RPMI7951 (cell line): ENCODE measurements at regions not wholly inside any gene's neighbourhood (a gene's known extent, or its start where the extent isn't known, plus 50 kb on each side); places are given as distances from the start of the nearest gene placed in this dataset.

Experiments
- DNase-seq: peaks from one replicate; pipeline ENCODE4 v3.0.0-alpha.2; 2012; ENCODE audit warnings: low read depth

DNA sequence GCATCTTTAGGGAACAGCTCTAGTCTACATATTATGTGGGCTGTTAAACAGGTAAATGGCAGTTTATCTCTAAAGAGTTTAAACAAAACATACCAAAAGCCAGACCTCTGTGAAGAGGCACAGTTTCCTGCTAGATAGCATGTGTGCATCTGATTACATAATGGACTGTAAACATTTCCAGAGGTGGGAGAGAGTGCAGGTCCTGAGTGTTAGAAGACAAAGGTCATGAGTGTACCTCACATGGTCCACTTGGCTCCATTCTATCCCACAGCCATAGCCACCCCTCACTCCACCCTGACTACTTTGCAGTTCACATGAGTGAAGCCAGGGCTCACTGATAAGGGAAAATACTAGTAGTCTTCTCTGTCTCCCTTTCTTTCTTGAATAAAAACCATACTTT lies 233.4 kb downstream of the MTX2 start:
- no peak for DNase-seq

DNA sequence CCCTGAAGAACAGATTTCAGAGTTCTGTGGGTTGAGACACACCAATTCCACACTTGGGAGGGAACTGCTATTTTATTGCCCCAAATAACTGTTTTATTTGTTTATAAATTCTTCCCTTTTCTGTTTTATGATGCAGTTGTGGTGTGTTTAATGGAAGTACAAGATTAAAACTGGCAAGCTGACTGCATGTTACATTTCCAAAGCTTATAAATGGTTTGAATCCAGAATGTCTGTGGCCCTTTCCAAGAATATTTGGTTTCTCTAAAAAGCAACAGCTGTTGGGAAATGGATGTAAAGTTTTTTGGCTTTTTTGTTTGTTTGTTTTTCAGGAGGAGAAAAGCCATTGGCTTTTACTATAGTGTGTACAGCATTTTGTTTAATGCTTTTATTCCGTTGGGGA lies 234.5 kb downstream of the MTX2 start:
- DNase-seq: no peak

DNA sequence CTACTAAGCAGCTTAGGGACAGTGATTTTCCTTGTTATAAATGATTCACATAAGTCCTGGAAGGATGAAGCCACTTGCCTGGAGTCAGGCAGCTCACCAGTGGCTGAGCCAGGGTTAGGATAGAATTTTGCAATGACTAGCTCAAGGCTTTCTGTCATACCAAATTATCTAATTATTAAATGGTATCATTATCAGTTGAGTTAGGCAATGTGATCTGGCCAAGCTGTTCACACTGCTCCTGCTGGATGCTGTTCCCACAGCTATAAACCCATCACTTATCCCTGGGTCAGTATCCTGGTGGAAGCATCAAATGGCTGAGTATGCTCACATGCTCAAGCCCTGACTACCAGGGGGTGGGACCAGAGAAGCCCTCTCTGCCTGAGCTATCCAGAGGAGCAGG lies 235.2 kb downstream of the MTX2 start:
- DNase-seq: no peak

DNA sequence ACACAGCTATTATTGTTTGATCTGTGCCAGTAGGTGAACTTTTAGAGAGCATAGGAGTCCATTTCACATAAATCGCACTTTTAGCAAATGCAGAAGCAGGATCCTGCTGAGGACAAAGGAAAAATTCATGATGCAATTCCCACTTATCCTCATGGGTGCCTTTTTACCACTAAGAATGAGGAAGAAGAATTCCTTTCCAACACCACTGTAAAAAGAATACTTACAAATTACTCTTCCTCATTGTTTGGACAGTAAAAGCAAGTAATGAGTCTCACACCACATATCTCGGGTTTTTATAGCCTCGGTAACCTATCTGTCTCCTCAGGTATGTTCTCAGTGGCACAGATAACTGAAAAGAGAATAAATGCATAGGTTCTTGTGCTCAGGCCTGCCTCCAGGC lies 238.5 kb downstream of the MTX2 start:
- DNase-seq: no peak

DNA sequence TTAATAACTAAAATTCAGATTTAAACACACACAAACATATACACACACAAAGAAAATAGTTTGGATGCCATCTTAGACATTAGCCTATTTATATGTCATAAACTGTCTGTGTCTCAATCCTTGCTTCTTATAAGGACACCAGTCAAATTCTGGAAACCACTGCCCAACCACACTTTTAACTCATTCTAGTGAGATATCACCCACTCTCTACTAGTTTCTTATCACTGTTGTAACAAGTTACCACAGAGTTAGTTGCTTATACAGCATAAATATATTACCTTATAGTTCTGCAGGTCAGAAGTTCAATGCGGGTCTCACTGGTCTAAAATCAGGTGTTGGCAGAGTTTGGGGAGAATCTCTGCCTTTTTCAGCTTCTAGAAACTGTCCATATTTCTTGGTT lies 239.1 kb downstream of the MTX2 start:
- DNase-seq: no peak

DNA sequence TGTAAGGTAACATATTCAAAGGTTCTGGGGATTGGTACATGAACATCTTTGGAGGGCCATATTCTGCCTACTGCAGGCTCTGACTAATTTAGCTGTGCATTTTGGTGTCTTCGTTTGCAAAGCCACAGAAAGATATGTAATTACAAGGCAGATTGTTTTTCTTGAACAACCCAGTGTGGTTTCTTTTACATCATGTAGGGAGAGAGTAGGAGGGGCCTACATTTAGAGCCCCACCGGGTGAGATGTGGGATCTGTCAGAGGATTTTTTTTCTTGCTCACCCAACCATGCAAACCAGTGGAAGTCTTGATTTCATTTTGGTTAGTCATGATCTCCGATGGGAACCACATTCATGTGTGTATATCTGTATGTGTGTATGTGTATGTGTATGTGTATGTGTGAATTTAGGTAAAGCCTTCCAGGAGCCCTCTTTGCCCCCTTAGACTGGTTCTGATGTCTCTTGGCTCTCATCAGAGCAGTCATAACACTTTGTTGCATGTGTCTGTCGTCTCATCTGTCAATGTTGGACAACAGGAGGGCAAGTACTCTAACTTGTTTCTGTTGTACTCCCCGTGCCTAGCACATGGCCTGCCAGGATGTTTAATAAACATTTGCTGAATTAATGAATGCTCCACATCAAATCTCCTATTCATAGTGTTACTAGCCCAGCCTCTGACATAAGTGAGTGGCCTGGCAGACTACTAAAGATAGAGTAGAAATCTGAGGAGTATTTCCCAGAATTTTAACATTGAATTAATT lies 239.9 kb downstream of the MTX2 start:
- DNase-seq: peak; percentile 72

DNA sequence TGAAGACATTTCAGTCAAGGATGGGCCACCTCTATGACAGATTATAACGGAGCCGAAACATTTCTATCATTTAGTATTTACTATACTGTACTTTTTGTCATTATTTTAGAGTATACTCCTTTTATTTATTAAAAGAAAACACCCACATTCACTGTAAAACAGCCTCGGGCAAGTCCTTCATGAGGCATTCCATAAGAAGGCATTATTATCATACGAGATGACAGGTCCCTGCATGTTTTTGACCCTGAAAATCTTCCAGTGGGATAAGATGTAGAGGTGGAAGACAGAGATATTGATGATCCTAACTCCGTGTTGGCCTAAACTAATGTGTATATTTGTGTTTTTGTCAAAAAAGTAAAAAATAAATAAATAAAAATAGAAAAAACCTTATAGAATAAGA lies 245.0 kb downstream of the MTX2 start:
- DNase-seq: no peak

DNA sequence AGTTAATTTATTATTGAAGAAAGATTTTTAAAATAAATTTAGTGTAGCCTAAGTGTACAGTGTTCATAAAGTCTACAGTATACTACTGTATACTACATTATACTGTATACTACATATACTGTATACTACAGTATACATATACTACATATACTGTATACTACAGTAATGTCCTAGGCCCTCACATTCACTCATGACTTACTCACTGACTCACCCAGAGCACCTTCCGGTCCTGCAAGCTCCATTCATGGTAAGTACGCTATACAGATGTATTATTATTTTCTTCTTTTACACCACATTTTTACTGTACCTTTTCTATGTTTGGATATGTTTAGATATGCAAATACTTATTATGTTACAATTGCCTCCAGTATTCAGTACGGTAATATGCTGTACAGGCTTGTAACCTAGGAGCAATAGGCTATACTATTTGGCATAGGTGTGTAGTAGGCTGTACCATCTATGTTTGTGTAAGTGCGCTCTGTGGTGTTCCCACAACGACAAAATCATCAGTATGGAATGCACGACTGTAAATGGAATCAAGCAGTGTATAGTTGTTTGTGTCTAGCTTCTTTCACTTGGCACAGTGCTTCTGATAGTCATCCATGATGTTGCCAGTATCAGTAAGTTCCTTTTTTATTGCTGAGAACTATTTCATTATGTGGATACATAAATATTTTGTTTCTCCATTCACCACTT lies 245.7 kb downstream of the MTX2 start:
- no peak for DNase-seq

DNA sequence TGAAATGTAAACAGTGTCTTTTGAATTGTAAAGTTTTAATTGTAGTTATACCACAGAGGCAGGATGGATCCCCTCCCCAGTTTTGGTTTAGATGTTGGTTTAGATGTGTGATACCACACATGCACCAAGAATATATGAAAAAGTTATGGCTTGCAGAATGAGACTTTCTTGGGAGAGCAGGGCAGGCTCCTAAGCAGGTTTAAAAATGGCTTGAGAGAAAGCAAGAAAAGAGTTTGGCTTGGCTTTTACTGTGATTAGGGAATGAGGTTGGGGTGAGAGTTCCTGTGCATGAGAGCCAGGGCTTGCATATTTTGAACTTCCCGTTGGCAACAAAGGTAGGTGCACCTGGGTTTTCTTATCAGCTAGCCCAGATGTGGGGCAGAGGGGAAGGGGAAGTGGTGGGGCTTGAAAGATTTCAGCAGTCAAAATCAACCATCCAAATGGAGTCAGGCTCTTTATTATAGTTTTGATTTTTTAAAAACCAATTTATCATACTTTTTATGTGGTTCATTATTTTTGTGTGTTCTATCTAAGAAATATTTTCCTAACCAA lies 246.9 kb downstream of the MTX2 start:
- no peak for DNase-seq

DNA sequence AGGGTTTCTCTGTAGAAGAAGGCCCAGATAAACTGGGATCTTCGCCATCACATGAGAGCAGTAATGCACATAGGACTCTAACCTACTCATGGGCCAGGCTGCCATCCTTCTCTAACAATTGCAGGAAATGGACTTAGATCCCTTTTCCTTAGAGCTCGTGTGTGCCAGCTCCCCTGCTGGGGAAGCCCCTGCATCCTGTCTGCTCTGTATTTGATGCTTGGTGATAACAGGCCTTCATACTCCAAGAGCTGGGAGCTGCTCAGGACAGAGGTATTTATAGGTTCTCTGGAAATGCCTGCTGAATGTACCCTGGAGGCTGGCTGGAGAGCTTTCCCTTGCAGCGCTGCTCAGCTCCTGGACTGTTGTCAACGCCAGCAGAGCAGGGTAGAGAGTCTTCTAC lies 249.6 kb downstream of the MTX2 start:
- no peak for DNase-seq

DNA sequence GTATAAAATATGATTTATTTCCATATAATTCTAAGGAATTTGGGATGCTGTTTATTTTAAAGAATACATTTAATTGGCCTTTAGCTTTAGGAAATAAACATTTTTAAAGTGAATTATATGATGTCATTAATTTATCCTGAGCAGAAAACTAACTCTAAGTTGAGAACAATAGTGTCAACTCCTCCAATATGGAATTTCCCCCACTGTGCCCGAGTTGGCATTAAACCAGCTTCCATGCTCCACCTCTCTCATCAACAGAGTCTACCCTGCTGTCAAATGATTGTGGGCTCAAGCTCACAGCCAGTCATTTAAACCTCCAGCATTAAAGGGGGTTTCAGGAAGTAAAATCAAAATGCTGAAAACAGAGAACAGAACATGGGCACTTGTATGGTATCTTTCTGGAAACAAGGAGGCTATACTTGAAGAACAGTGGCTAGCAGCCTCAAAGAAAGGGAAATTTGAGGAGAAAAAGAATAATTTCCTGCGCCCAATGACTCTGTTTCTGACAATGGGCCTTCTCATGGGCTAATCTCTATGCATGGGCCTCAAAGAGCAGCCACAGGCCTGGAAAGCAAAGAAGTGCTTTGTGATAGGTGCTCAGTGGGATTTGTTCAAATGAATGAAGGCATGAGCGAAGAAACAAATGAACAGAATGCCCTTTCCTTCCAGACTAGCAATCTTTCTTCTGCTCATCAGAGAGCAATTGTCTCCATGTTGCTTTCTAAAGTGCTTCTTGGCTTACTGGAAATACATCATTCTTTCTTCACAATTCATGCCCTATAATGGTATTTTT lies 252.8 kb downstream of the MTX2 start:
- peak; percentile 25 for DNase-seq

DNA sequence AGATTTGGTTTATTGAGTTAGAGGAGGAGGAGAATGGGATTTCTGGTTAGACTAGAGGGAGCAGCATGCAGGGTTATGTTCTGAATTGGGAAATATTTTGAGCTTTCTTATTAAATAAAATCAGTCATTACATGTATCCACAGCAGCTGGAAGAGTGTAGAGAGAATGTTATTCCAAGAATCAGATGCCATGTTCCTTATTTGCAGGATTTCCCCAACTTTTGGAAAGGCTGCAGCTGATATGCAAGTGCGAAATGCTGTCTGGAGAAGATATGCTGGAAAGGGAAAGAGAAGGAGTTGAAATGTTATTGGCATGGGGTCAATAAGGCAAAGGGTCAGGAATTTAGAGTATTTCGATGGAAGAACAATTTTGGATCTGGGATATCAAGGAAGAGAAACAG lies 255.8 kb downstream of the MTX2 start:
- no peak for DNase-seq

DNA sequence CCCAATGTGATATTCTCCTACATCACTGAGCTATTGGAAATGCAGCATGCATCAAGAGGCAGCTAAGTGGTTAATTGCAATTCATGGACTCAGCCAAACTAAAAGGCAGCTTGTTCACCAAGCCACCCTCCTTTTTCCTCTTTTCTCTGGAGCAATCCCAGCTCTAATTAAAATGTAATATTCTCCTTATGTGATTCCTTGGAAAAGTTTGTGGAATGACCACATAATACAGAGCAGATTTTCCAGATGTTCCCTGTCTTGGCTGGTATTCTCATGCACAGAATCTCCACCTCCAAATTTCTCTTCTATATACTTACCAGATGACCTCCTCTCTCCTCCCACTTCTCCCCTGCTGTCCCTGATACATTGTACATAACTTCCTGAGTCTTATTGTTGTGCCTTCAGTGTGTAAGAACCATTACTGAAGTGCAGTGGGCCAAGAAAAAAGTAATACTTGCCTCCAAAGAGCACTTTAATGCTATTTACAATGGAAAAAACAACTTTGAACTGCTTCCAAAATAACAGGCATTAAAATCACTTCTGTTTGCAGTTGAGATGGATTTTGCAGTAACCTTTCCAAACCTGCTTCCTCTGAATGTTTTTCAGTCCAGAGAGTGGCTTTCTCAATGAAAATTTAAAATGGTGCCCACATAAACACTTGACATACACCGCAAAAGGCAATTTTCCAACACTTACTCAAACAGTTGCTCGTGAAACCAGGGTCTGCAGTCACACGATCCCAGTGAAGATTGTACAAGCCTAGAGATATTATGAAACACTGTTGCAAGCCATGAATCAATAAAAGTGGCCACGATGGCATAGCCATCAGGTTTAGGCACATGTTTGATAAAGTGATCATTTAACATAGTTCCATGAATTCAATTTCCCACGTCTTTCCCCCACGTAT lies 258.0 kb downstream of the MTX2 start:
- DNase-seq: peak; percentile 66

DNA sequence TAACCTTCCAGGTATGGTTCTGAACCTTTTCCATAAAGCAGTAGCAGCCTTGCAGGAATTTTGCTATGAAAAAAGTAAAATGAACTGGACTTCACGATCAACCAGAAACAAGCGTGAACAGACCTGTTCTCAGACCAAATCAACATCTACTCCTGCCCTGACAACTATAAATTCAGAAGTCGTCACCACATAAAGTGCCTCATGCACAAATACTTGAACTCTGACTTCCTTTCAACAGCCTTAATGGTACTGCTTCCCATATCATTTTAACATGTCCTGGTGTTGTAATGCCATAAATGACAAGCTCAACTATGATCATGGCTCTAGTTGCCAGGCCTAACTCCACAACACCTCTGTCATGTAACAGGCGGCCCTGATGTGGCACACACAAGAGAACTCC lies 262.4 kb downstream of the MTX2 start:
- DNase-seq: no peak

DNA sequence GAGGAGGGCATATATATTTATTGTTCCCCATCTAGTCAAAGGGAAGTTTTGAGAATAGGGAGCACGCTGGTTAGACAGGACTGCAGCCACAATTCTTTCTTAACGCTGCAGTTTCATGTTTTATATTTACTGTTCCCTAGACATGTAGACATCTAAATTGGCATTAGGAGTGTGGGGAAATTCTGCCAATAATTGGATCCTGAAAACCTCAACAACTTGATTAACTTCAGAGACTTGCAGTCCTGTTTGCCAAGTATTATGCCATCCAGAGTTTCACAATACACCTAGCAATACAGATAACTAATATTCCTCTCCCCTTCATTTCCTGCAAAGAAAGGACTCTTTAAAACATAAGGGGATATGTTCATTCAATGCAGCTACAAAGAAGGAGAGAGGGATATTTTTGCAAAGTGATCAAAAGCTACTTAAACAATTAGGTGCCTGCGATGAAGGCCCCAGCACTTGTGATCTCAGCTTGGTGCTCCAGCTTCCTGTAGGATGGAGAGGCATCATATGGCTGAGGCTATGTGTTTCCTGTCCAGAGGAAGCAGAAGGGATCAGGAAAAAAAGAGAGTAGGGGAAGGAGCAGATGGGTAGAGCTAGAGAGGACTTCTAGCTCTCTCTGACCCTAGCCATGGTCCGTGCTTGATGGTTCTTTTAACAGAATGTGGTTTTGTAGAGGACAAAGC lies 264.4 kb downstream of the MTX2 start:
- no peak for DNase-seq

DNA sequence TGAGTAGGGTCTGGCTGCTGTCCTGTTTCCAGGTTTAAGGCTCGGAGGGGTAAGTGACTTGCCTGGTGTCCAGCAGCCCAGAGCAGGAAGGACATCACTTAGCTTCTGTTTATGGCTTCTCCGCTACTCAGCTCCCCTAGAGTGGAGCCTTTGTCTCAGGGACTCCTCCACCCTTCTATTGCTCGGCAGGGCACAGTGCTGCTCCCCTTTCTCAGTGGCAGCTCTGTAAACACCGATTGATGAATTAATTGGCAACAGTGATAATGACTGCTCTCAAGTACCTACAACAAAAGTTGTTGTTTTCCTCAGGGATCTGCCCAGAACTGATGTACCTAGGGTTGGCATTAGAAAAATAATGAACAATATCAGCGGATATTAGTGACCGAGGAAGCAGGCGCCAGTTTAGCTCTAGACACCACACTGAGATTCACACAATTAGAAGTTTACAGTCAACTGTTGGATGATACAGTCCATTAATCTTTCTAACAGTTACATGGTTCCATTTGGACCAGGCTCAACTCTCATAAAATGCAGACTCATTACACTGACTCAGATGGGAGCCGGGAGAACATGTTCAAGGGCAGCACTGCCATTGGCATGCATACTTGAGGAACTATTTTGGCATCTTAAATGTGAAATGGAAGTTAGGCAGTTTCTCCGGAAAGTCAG lies 265.7 kb downstream of the MTX2 start:
- DNase-seq: peak; percentile 52

DNA sequence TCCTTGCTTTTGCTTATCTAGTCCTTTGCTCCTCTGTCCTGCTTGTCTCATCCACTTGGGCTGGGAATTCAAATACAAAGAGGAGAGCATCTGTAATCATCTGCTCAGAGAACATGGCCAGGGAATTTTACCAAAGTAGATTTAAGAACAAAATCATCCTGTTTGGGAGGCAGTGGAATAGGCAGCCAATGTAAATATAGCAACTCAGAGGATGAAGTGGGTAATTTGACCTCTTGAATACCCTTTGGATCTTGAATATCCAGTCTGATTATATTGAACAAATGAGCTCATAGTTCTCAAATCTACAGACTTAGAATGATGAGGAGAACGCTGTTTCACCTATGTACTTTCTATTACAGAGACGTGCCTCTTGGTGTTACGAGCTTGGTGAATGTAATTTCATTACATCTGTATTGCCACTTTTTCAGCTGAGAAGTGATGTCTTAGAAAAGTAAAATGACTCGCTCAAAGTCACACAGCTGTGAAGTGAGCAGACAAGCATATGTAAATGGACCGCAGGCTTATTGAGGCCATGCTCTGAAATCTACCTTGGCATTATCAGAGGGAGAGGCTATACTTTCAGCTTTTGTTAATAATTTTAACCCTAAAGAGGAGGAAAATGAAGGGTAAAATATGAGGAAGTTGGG lies 266.3 kb downstream of the MTX2 start:
- DNase-seq: no peak

DNA sequence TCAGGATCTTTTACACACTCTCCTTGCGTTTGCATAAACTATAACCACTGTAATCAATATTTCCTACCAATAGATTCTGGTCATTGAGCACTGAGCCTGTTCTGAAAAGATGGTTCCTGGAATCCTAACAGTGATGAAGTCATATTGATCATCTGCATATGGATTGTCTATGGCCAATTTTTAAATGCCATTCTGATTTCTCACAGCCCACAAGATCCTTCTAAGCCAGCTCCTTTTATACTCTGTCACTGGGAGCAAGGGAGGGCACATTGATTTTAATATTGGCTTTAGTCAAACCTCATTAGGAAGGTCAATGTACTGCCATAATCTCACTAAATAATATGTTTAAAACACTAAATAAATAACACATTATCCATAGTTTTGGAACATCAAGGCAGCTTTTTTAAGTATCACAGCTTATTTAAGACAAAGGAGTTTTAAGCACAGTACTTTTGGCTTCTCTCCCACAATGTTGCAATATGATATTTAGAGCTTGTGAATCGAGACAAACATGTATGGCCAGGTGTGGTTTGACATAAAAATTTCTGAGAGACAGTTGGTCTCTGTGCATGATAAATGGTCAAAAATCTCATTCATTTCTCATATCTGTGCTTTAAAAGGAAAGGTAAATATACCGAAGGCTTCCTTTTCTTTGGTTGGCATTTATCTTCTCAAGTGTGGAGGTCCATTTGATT lies 267.3 kb downstream of the MTX2 start:
- DNase-seq: no peak

DNA sequence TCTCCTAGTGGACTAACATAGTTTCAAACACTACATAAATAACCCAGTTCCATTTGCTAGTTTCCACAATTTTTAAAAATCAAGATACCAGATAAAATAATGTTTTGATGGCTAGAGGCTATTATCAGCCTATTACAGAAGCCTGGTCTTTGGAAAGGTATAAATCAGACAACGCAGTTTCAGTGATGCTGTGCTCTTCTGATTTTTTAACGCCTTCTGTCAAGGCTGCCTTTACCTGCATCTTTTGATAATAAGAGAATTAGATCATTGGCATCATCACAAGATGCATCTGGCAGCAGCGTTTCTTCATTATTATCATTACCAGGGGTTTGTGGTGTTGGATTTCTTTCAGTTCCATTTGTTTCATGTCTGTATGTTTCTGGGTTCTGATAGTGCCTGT lies 268.7 kb downstream of the MTX2 start:
- DNase-seq: no peak
